NT2/D1 (cell line): ENCODE measurements at regions not wholly inside any gene's neighbourhood (a gene's known extent, or its start where the extent isn't known, plus 50 kb on each side); places are given as distances from the start of the nearest gene placed in this dataset.

Experiments used
- DNase-seq: peaks from one replicate; pipeline ENCODE4 v3.0.0-alpha.2; 2011; ENCODE audit warnings: low read depth, low spot score
- H3K27me3 ChIP-seq: 2 replicates; pipeline ENCODE4 v1.6.0; 2011; ENCODE audit warnings: mild to moderate bottlenecking; ENCODE audit not compliant: insufficient read length, insufficient read depth
- H3K36me3 ChIP-seq: 2 replicates; pipeline ENCODE4 v1.6.1; 2011; ENCODE audit warnings: mild to moderate bottlenecking, low read length, mixed read lengths; ENCODE audit not compliant: insufficient read depth, insufficient read length
- H3K4me1 ChIP-seq: 2 replicates; pipeline ENCODE4 v1.5.1; 2011; ENCODE audit not compliant: insufficient read depth, insufficient read length
- H3K4me3 ChIP-seq: 2 replicates; pipeline ENCODE4 v1.5.1; 2011; ENCODE audit warnings: low read depth; ENCODE audit not compliant: insufficient read length
- H3K9ac ChIP-seq: 2 replicates; pipeline ENCODE4 v1.6.0; 2011; ENCODE audit warnings: low read depth; ENCODE audit not compliant: insufficient read length
- H3K9me3 ChIP-seq: 2 replicates; pipeline ENCODE4 v1.5.1; 2011; ENCODE audit warnings: mild to moderate bottlenecking, low read length; ENCODE audit not compliant: insufficient read depth
- SUZ12 ChIP-seq: IDR thresholded peaks from 2 replicates; pipeline ENCODE4 v1.6.1; 2011; ENCODE audit not compliant: insufficient read length, insufficient read depth; ENCODE audit errors: extremely low read depth
- YY1 ChIP-seq: IDR thresholded peaks from 2 replicates; pipeline ENCODE4 v1.6.1; 2011; ENCODE audit not compliant: insufficient read length, insufficient read depth
- ZNF274 ChIP-seq: IDR thresholded peaks from 2 replicates; pipeline ENCODE4 v1.6.1; 2011; ENCODE audit warnings: mild to moderate bottlenecking, low read depth, low read length

DNA sequence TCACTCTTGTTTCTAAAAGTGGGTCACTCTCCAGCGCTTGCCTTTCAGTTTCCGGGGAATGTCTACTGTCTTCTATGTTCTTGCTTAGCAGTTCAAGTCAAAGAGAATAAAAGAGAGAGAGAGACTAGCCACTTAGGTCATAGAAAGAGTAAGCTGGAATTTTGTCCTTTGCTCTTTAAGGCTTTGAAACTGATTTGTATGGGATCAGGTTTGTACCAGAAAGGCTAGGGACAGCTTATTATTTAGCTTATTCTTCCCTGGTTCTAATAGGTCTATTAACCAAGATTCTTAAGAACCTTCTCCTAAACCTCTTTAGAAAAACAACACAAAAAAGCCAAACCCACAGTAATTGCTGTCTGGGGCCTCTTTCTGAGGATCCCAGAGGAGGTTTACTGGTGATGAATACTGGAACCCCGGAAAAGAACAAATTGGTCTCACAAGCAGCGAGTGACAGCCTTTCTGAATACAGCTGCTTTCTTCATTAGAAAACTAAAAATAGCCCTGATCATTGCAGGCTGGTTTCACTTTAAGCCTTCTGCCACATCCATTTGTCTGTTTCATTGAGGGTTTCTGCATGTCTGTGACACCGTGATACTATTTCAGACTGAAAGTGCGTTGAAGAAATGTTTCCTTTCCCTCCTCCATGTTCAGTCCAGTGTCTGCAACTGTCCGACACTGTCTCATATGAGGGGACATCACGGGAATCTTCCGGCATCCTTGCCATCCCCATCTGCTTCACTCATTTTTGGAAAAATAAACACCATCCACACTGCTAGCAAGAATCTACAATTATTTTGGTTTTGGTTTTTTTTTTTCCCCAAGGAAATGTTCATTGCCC, 75.1 kb upstream of the ATXN1 start:
- Histone ChIP-seq H3K4me1 (no peaks in the 10 kb centered on the region), H3K4me3 (no peak overlapping the region), H3K9ac (no peak overlapping the region), H3K36me3 (no peaks in the 10 kb centered on the region), H3K27me3 (no peaks in the 10 kb centered on the region), H3K9me3 (no peaks in the 10 kb centered on the region)
- TF ChIP-seq SUZ12, result no peak
- TF ChIP-seq ZNF274, result no peak
- TF ChIP-seq YY1, result no peak
- no peak for DNase-seq

- no peaks in the 10 kb centered on the region for H3K27me3 ChIP-seq
- no peak for TF ChIP-seq SUZ12
- no peak overlapping the region for H3K4me3 ChIP-seq
- H3K36me3 ChIP-seq, result no peaks in the 10 kb centered on the region
- no peaks in the 10 kb centered on the region for H3K9me3 ChIP-seq
- no peak overlapping the region for H3K9ac ChIP-seq
- no peak for DNase-seq
- no peaks in the 10 kb centered on the region for H3K4me1 ChIP-seq
Observed at GRCh38 chr6:16834242-16834641, 73.0 kb upstream of the ATXN1 start.

GRCh38 chr6:16832721-16833120, 71.5 kb upstream of the ATXN1 start:
- Histone ChIP-seq H3K36me3 (no peaks in the 10 kb centered on the region), H3K4me1 (no peaks in the 10 kb centered on the region), H3K4me3 (no peak overlapping the region), H3K27me3 (no peaks in the 10 kb centered on the region), H3K9ac (no peak overlapping the region), H3K9me3 (no peaks in the 10 kb centered on the region)
- TF ChIP-seq YY1 (no peak), ZNF274 (no peak), SUZ12 (no peak)
- DNase-seq, result no peak

DNA sequence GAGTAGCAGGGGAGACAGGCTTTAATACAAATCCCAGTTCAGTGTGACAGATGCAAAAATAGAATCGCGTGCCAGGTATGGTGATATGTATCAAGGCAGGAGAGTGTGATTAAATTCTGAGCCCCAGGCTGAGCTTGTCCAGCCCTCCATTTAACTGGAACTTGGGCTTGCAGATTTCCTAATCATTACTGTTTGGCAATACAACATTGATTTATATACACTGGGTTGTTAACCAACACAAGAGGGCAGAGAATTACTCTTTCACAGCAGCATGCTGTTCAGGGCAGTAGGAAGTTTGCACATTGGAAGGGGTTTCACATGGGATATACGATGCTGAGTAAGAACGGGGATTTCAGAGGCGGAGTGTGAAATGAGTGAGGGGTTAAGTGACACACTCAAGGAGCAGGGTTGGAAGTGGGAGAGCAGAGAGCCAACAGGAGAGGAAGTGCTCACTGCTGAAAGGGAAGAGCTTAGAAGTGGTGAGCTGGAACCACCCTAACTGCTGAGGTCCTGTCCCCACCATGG, 70.8 kb upstream of the ATXN1 start:
- Histone ChIP-seq H3K4me1 (no peaks in the 10 kb centered on the region), H3K4me3 (no peak overlapping the region), H3K9ac (no peak overlapping the region), H3K27me3 (no peaks in the 10 kb centered on the region), H3K9me3 (no peaks in the 10 kb centered on the region), H3K36me3 (no peaks in the 10 kb centered on the region)
- no peak for DNase-seq
- TF ChIP-seq SUZ12, result no peak
- TF ChIP-seq ZNF274, result no peak
- TF ChIP-seq YY1, result no peak

GRCh38 chr6:16831136-16831535, 69.9 kb upstream of the ATXN1 start:
- Histone ChIP-seq H3K4me1 (no peaks in the 10 kb centered on the region), H3K9ac (no peak overlapping the region), H3K9me3 (no peaks in the 10 kb centered on the region), H3K27me3 (no peaks in the 10 kb centered on the region), H3K4me3 (no peak overlapping the region), H3K36me3 (no peaks in the 10 kb centered on the region)
- no peak for DNase-seq
- no peak for TF ChIP-seq YY1
- TF ChIP-seq SUZ12, result no peak
- no peak for TF ChIP-seq ZNF274

- TF ChIP-seq ZNF274, result no peak
- no peak for TF ChIP-seq SUZ12
- TF ChIP-seq YY1, result no peak
- no peaks in the 10 kb centered on the region for H3K9me3 ChIP-seq
- no peak for DNase-seq
- H3K9ac ChIP-seq, result no peak overlapping the region
- no peak overlapping the region for H3K4me3 ChIP-seq
- H3K36me3 ChIP-seq, result no peaks in the 10 kb centered on the region
- no peaks in the 10 kb centered on the region for H3K4me1 ChIP-seq
- H3K27me3 ChIP-seq, result no peaks in the 10 kb centered on the region
Observed at GRCh38 chr6:16828058-16828457, 66.8 kb upstream of the ATXN1 start.

- TF ChIP-seq YY1, result no peak
- no peak for TF ChIP-seq SUZ12
- TF ChIP-seq ZNF274, result no peak
- Histone ChIP-seq H3K27me3 (no peaks in the 10 kb centered on the region), H3K9me3 (no peaks in the 10 kb centered on the region), H3K4me1 (no peaks in the 10 kb centered on the region), H3K4me3 (no peak overlapping the region), H3K36me3 (no peaks in the 10 kb centered on the region), H3K9ac (no peak overlapping the region)
- DNase-seq, result no peak
Observed at GRCh38 chr6:16827627-16828026, 66.4 kb upstream of the ATXN1 start.
